ENCODE measurements at regions not wholly inside any gene's neighbourhood (a gene's known extent, or its start where the extent isn't known, plus 50 kb on each side); places are given as distances from the start of the nearest gene placed in this dataset.

GRCh38 chr6:141764388-141764787 lies 368.3 kb upstream of the GJE1 start:
- TF ChIP-seq EZH2phosphoT487 (IDR thresholded peaks at IDR 0.05) (no peak), EZH2 (IDR thresholded peaks at IDR 0.05) (no peak)
